DOHH2 (cell line): ENCODE measurements at regions not wholly inside any gene's neighbourhood (a gene's known extent, or its start where the extent isn't known, plus 50 kb on each side); places are given as distances from the start of the nearest gene placed in this dataset.

Experiments used
- EZH2phosphoT487 ChIP-seq: fragments of 200-600 bp; sonication (generic); IDR thresholded peaks from 2 replicates; pipeline ENCODE4 v1.6.1; 2017; ENCODE audit warnings: borderline replicate concordance, mild to moderate bottlenecking, antibody characterized with exemption, low read length, moderate library complexity, mixed read lengths
- TF ChIP-seq, protein P1 (sequence below): fragments of 200-600 bp; sonication (generic); IDR thresholded peaks from one replicate; pipeline ENCODE4 v1.5.1; 2014; ENCODE audit warnings: antibody characterized with exemption, mild to moderate bottlenecking, low read depth, low read length; ENCODE audit not compliant: poor library complexity, severe bottlenecking

GRCh38 chr6:839201-839600, 146.3 kb upstream of the EXOC2 start:
- TF ChIP-seq, protein P1, sequence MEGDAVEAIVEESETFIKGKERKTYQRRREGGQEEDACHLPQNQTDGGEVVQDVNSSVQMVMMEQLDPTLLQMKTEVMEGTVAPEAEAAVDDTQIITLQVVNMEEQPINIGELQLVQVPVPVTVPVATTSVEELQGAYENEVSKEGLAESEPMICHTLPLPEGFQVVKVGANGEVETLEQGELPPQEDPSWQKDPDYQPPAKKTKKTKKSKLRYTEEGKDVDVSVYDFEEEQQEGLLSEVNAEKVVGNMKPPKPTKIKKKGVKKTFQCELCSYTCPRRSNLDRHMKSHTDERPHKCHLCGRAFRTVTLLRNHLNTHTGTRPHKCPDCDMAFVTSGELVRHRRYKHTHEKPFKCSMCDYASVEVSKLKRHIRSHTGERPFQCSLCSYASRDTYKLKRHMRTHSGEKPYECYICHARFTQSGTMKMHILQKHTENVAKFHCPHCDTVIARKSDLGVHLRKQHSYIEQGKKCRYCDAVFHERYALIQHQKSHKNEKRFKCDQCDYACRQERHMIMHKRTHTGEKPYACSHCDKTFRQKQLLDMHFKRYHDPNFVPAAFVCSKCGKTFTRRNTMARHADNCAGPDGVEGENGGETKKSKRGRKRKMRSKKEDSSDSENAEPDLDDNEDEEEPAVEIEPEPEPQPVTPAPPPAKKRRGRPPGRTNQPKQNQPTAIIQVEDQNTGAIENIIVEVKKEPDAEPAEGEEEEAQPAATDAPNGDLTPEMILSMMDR = no peak
- no peak for TF ChIP-seq EZH2phosphoT487
